Neural crest cell (in vitro differentiated cells): ENCODE measurements at regions not wholly inside any gene's neighbourhood (a gene's known extent, or its start where the extent isn't known, plus 50 kb on each side); places are given as distances from the start of the nearest gene placed in this dataset.

Experiments
- DNase-seq: peaks from one replicate; pipeline ENCODE4 v3.0.0; 2021; ENCODE audit warnings: low read depth, mixed read lengths, low spot score
- H3K27ac Mint-ChIP-seq: one replicate; pipeline ENCODE4 v1.8.0; 2021; ENCODE audit warnings: mild to moderate bottlenecking, mixed read lengths; ENCODE audit not compliant: unreplicated experiment
- H3K27me3 Mint-ChIP-seq: 2 replicates; pipeline ENCODE4 v1.8.0; 2021; ENCODE audit warnings: low read depth, mild to moderate bottlenecking, mixed read lengths
- H3K36me3 Mint-ChIP-seq: 2 replicates; pipeline ENCODE4 v1.8.0; 2021; ENCODE audit warnings: low read depth, mild to moderate bottlenecking, mixed read lengths
- H3K4me1 Mint-ChIP-seq: 2 replicates; pipeline ENCODE4 v1.8.0; 2021; ENCODE audit warnings: mixed read lengths
- H3K4me3 Mint-ChIP-seq: one replicate; pipeline ENCODE4 v1.8.0; 2021; ENCODE audit warnings: mild to moderate bottlenecking, mixed read lengths
- H3K9me3 Mint-ChIP-seq: 2 replicates; pipeline ENCODE4 v1.8.0; 2021; ENCODE audit warnings: mixed read lengths
- CTCF ChIP-seq: fragments of 200-600 bp; sonication (generic); conservative IDR thresholded peaks from 2 replicates; pipeline ENCODE4 v1.5.0; 2021; ENCODE audit warnings: antibody characterized with exemption, mild to moderate bottlenecking

- peak overlapping the region; percentile 73 for H3K27ac Mint-ChIP-seq
- peak; percentile 57 for TF ChIP-seq CTCF
- no peak for DNase-seq
- no peaks in the 10 kb centered on the region for H3K36me3 Mint-ChIP-seq
- H3K9me3 Mint-ChIP-seq: peaks cover 5% of the 10 kb centered on the region
- no peaks in the 10 kb centered on the region for H3K27me3 Mint-ChIP-seq
- H3K4me3 Mint-ChIP-seq: peak overlapping the region; percentile 66
- H3K4me1 Mint-ChIP-seq: peaks cover 14% of the 10 kb centered on the region
Observed at GRCh38 chr2:168348076-168348475, 100.7 kb upstream of the STK39 start.

GRCh38 chr2:168350380-168350779, 103.0 kb upstream of the STK39 start:
- peaks cover 9% of the 10 kb centered on the region for H3K36me3 Mint-ChIP-seq
- H3K27me3 Mint-ChIP-seq: no peaks in the 10 kb centered on the region
- H3K9me3 Mint-ChIP-seq: peaks cover 20% of the 10 kb centered on the region
- no peak for TF ChIP-seq CTCF
- H3K4me3 Mint-ChIP-seq: no peak overlapping the region
- no peak for DNase-seq
- no peak overlapping the region for H3K27ac Mint-ChIP-seq
- peaks cover 25% of the 10 kb centered on the region for H3K4me1 Mint-ChIP-seq

GRCh38 chr2:168353251-168353650, 102.8 kb upstream of the CERS6 start:
- Mint-ChIP-seq H3K9me3 (peaks cover 17% of the 10 kb centered on the region), H3K4me3 (no peak overlapping the region), H3K27me3 (no peaks in the 10 kb centered on the region), H3K36me3 (peaks cover 9% of the 10 kb centered on the region), H3K27ac (no peak overlapping the region), H3K4me1 (peaks cover 18% of the 10 kb centered on the region)
- no peak for TF ChIP-seq CTCF
- DNase-seq: no peak

GRCh38 chr2:168354499-168354898, 101.6 kb upstream of the CERS6 start:
- DNase-seq: no peak
- Mint-ChIP-seq H3K4me1 (peaks cover 17% of the 10 kb centered on the region), H3K9me3 (peaks cover 17% of the 10 kb centered on the region), H3K36me3 (peaks cover 9% of the 10 kb centered on the region), H3K27me3 (no peaks in the 10 kb centered on the region), H3K27ac (no peak overlapping the region), H3K4me3 (no peak overlapping the region)
- TF ChIP-seq CTCF: no peak

- Mint-ChIP-seq H3K27ac (peak overlapping the region; percentile 58), H3K27me3 (no peaks in the 10 kb centered on the region), H3K36me3 (peaks cover 9% of the 10 kb centered on the region), H3K9me3 (peaks cover 17% of the 10 kb centered on the region), H3K4me3 (no peak overlapping the region), H3K4me1 (peaks cover 17% of the 10 kb centered on the region)
- no peak for TF ChIP-seq CTCF
- no peak for DNase-seq
Observed at GRCh38 chr2:168355121-168355520, 101.0 kb upstream of the CERS6 start.
